ENCODE measurements at regions not wholly inside any gene's neighbourhood (a gene's known extent, or its start where the extent isn't known, plus 50 kb on each side); places are given as distances from the start of the nearest gene placed in this dataset.
"Not testable (repeated sequence)": the region's sequence is repeated elsewhere in the genome, so short reads cannot be mapped to it uniquely, and the experiment has no call there.

DNA sequence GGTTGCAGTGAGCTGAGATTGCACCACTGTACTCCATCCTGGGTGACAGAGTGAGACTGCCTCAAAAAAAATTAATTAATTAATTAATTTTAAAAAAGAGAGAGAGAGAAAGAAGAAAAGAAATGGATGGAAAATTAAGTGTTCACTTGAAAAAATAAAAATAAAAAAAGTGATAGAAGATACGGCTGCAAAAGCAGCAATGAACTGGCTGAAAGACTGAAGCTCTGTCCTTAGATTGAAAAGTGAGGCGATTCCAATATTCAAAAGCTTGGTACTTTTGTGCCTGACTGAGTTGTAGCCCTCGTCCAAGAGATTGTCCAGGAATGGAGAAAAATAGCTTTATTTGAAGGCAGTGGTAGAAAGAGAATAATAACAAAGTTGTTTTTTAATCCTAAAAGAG is 154.6 kb downstream of the ADSS2 start:
- Histone ChIP-seq H3K27me3 (replicated peaks; ENCODE audit: control insufficient read depth, insufficient read depth, low read length) (no peaks in the 10 kb centered on the region), H3K4me3 (ENCODE audit: low read depth, low read length) (no peak overlapping the region), H3K9me3 (no peaks in the 10 kb centered on the region), H3K36me3 (ENCODE audit: control insufficient read depth, insufficient read depth, low read length) (no peaks in the 10 kb centered on the region), H3K4me1 (peaks cover 5% of the 10 kb centered on the region; the same call in 1 of the 2 replicates)
- ChIA-PET POLR2A (no interaction called here), CTCF (no interaction called here)
- Mint-ChIP-seq H3K4me1 (ENCODE audit: low read depth, unreplicated experiment) (peaks cover 5% of the 10 kb centered on the region), H3K9me3 (ENCODE audit: unreplicated experiment) (no peaks in the 10 kb centered on the region), H3K36me3 (ENCODE audit: insufficient read depth, unreplicated experiment) (no peaks in the 10 kb centered on the region), H3K27ac (ENCODE audit: unreplicated experiment) (no peak overlapping the region), H3K27me3 (ENCODE audit: insufficient read depth, unreplicated experiment) (no peaks in the 10 kb centered on the region), H3K4me3 (ENCODE audit: unreplicated experiment) (no peak overlapping the region)
- intact Hi-C loops (cut with micrococcal nuclease; ENCODE audit: unreplicated experiment) = no loop called here
- TF ChIP-seq, protein P1, sequence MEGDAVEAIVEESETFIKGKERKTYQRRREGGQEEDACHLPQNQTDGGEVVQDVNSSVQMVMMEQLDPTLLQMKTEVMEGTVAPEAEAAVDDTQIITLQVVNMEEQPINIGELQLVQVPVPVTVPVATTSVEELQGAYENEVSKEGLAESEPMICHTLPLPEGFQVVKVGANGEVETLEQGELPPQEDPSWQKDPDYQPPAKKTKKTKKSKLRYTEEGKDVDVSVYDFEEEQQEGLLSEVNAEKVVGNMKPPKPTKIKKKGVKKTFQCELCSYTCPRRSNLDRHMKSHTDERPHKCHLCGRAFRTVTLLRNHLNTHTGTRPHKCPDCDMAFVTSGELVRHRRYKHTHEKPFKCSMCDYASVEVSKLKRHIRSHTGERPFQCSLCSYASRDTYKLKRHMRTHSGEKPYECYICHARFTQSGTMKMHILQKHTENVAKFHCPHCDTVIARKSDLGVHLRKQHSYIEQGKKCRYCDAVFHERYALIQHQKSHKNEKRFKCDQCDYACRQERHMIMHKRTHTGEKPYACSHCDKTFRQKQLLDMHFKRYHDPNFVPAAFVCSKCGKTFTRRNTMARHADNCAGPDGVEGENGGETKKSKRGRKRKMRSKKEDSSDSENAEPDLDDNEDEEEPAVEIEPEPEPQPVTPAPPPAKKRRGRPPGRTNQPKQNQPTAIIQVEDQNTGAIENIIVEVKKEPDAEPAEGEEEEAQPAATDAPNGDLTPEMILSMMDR (IDR thresholded peaks at IDR 0.05; ENCODE audit: insufficient read depth in 1 of 2, low read depth in 1 of 2, low read length in 1 of 2, severe bottlenecking in 1 of 2, unreplicated experiment in 1 of 2) = no peak
- DNase-seq = no peak
- no TSS peak for BruUV-seq (replicated peaks)

- Histone ChIP-seq H3K9me3 (no peaks in the 10 kb centered on the region), H3K27me3 (replicated peaks; ENCODE audit: control insufficient read depth, insufficient read depth, low read length) (no peaks in the 10 kb centered on the region), H3K36me3 (ENCODE audit: control insufficient read depth, insufficient read depth, low read length) (no peaks in the 10 kb centered on the region), H3K4me1 (peaks cover 8% of the 10 kb centered on the region; the same call in 1 of the 2 replicates), H3K4me3 (ENCODE audit: low read depth, low read length) (no peak overlapping the region)
- no TSS peak for BruUV-seq (replicated peaks)
- TF ChIP-seq, protein P1 (IDR thresholded peaks at IDR 0.05; ENCODE audit: insufficient read depth in 1 of 2, low read depth in 1 of 2, low read length in 1 of 2, severe bottlenecking in 1 of 2, unreplicated experiment in 1 of 2) = no peak
- DNase-seq = no peak
- Mint-ChIP-seq H3K36me3 (ENCODE audit: insufficient read depth, unreplicated experiment) (no peaks in the 10 kb centered on the region), H3K4me1 (ENCODE audit: low read depth, unreplicated experiment) (peaks cover 10% of the 10 kb centered on the region), H3K27me3 (ENCODE audit: insufficient read depth, unreplicated experiment) (no peaks in the 10 kb centered on the region), H3K4me3 (ENCODE audit: unreplicated experiment) (no peak overlapping the region), H3K9me3 (ENCODE audit: unreplicated experiment) (no peaks in the 10 kb centered on the region), H3K27ac (ENCODE audit: unreplicated experiment) (no peak overlapping the region)
- POLR2A ChIA-PET = no interaction called here
- intact Hi-C loops (cut with micrococcal nuclease; ENCODE audit: unreplicated experiment) = loop anchor here (2.0 kb wide), 1 partner anchor 65 kb away; no protein-coding TSS in a partner anchor
- CTCF ChIA-PET = no interaction called here
These were observed 154.1 kb downstream of the ADSS2 start for GRCh38 chr1:244297616-244298015.

GRCh38 chr1:244300029-244300375 is 151.7 kb downstream of the ADSS2 start:
- H3K4me1 Mint-ChIP-seq (ENCODE audit: low read depth, unreplicated experiment) = peaks cover 32% of the 10 kb centered on the region
- DNase-seq; H3K36me3 Mint-ChIP-seq (ENCODE audit: insufficient read depth, unreplicated experiment); POLR2A ChIA-PET; H3K9me3 ChIP-seq; BruUV-seq (replicated peaks); H3K36me3 ChIP-seq (ENCODE audit: control insufficient read depth, insufficient read depth, low read length); H3K27me3 ChIP-seq (replicated peaks; ENCODE audit: control insufficient read depth, insufficient read depth, low read length); H3K27me3 Mint-ChIP-seq (ENCODE audit: insufficient read depth, unreplicated experiment); H3K4me3 ChIP-seq (ENCODE audit: low read depth, low read length); H3K9me3 Mint-ChIP-seq (ENCODE audit: unreplicated experiment); H3K4me3 Mint-ChIP-seq (ENCODE audit: unreplicated experiment); intact Hi-C loops (cut with micrococcal nuclease; ENCODE audit: unreplicated experiment); H3K27ac Mint-ChIP-seq (ENCODE audit: unreplicated experiment): not testable (repeated sequence)
- H3K4me1 ChIP-seq = peaks cover 20% of the 10 kb centered on the region
- CTCF ChIA-PET = interaction anchor here (0.6 to 1.4 kb wide), 4 partner anchors 14 to 398 kb away, joined by 3 read pairs; no protein-coding TSS in a partner anchor

GRCh38 chr1:244301595-244302130 is 150.0 kb downstream of the ADSS2 start:
- no peaks in the 10 kb centered on the region for H3K36me3 Mint-ChIP-seq (ENCODE audit: insufficient read depth, unreplicated experiment)
- POLR2A ChIA-PET = no interaction called here
- no peak overlapping the region for H3K4me3 Mint-ChIP-seq (ENCODE audit: unreplicated experiment)
- DNase-seq = no peak
- H3K4me1 Mint-ChIP-seq (ENCODE audit: low read depth, unreplicated experiment) = peaks cover 32% of the 10 kb centered on the region
- Histone ChIP-seq H3K27me3 (replicated peaks; ENCODE audit: control insufficient read depth, insufficient read depth, low read length) (no peaks in the 10 kb centered on the region), H3K4me3 (ENCODE audit: low read depth, low read length) (no peak overlapping the region), H3K4me1 (peaks cover 20% of the 10 kb centered on the region), H3K9me3 (no peaks in the 10 kb centered on the region), H3K36me3 (ENCODE audit: control insufficient read depth, insufficient read depth, low read length) (no peaks in the 10 kb centered on the region)
- peak overlapping the region; percentile 9 for H3K27ac Mint-ChIP-seq (ENCODE audit: unreplicated experiment)
- TF ChIP-seq, protein P1 (IDR thresholded peaks at IDR 0.05; ENCODE audit: insufficient read depth in 1 of 2, low read depth in 1 of 2, low read length in 1 of 2, severe bottlenecking in 1 of 2, unreplicated experiment in 1 of 2) = no peak
- no TSS peak for BruUV-seq (replicated peaks)
- intact Hi-C loops (cut with micrococcal nuclease; ENCODE audit: unreplicated experiment) = no loop called here
- CTCF ChIA-PET = no interaction called here
- H3K27me3 Mint-ChIP-seq (ENCODE audit: insufficient read depth, unreplicated experiment) = no peaks in the 10 kb centered on the region
- H3K9me3 Mint-ChIP-seq (ENCODE audit: unreplicated experiment) = peaks cover 9% of the 10 kb centered on the region

Measured in Caco-2 (cell line).